HEK293 (cell line): ENCODE measurements at regions not wholly inside any gene's neighbourhood (a gene's known extent, or its start where the extent isn't known, plus 50 kb on each side); places are given as distances from the start of the nearest gene placed in this dataset.

Experiments used
- CTCF ChIP-seq: fragments of 450-650 bp; formaldehyde crosslinking; IDR thresholded peaks from 2 replicates; pipeline ENCODE4 v1.5.1; 2016; ENCODE audit warnings: missing biosample characterization, missing genetic modification characterization
- GLIS2 ChIP-seq: fragments of 450-650 bp; formaldehyde crosslinking; IDR thresholded peaks from 2 replicates; pipeline ENCODE4 v1.5.1; 2016; ENCODE audit warnings: missing biosample characterization, missing genetic modification characterization
- HOXA7 ChIP-seq: sonication (generic); formaldehyde crosslinking; IDR thresholded peaks from 2 replicates; pipeline ENCODE4 v1.8.1; 2022; ENCODE audit warnings: missing genetic modification reagents, borderline replicate concordance
- PATZ1 ChIP-seq: fragments of 450-650 bp; formaldehyde crosslinking; IDR thresholded peaks from 2 replicates; pipeline ENCODE4 v1.5.1; 2016; ENCODE audit warnings: missing biosample characterization, missing genetic modification characterization
- REST ChIP-seq: fragments of 450-650 bp; formaldehyde crosslinking; IDR thresholded peaks from 2 replicates; pipeline ENCODE4 v1.5.1; 2016; ENCODE audit warnings: missing biosample characterization, missing genetic modification characterization
- TCF7L2 ChIP-seq: IDR thresholded peaks from 2 replicates; pipeline ENCODE4 v1.6.1; 2011; ENCODE audit warnings: low read depth, mild to moderate bottlenecking, inconsistent platforms, low read length, moderate library complexity, borderline replicate concordance
- TRIM28 ChIP-seq: IDR thresholded peaks from 2 replicates; pipeline ENCODE4 v1.6.1; 2011; ENCODE audit warnings: low read length, control low read depth, borderline replicate concordance
- ZBTB11 ChIP-seq: fragments of 450-650 bp; formaldehyde crosslinking; conservative IDR thresholded peaks from 2 replicates; pipeline ENCODE4 v1.5.1; 2016; ENCODE audit warnings: low read depth, missing biosample characterization, missing genetic modification characterization
- ZBTB49 ChIP-seq: fragments of 450-650 bp; formaldehyde crosslinking; IDR thresholded peaks from 2 replicates; pipeline ENCODE4 v1.5.1; 2016; ENCODE audit warnings: missing biosample characterization, missing genetic modification characterization, low read depth
- ZNF18 ChIP-seq: fragments of 450-650 bp; formaldehyde crosslinking; IDR thresholded peaks from 2 replicates; pipeline ENCODE4 v1.5.1; 2016; ENCODE audit warnings: missing biosample characterization, missing genetic modification characterization
- ZNF341 ChIP-seq: fragments of 450-650 bp; formaldehyde crosslinking; IDR thresholded peaks from 2 replicates; pipeline ENCODE4; 2016; ENCODE audit warnings: low read depth, missing biosample characterization, missing genetic modification characterization
- ZNF639 ChIP-seq: fragments of 450-650 bp; formaldehyde crosslinking; IDR thresholded peaks from 2 replicates; pipeline ENCODE4 v1.5.1; 2016; ENCODE audit warnings: missing biosample characterization, missing genetic modification characterization
- ZNF747 ChIP-seq: fragments of 450-650 bp; formaldehyde crosslinking; IDR thresholded peaks from 2 replicates; pipeline ENCODE4 v1.5.1; 2016; ENCODE audit warnings: missing biosample characterization, missing genetic modification characterization

- TF ChIP-seq ZBTB11 (tag by site-specific recombination) = no peak
- no peak for TF ChIP-seq TCF7L2
- TF ChIP-seq REST (tag by site-specific recombination) = no peak
- no peak for TF ChIP-seq CTCF (tag by site-specific recombination)
- TF ChIP-seq ZNF18 (tag by site-specific recombination) = no peak
- no peak for TF ChIP-seq ZNF747 (tag by site-specific recombination)
- no peak for TF ChIP-seq ZNF341
- no peak for TF ChIP-seq PATZ1 (tag by site-specific recombination)
- no peak for TF ChIP-seq ZNF639 (tag by site-specific recombination)
- no peak for TF ChIP-seq HOXA7
- TF ChIP-seq TRIM28 = no peak
- no peak for TF ChIP-seq GLIS2 (tag by site-specific recombination)
- no peak for TF ChIP-seq ZBTB49 (tag by site-specific recombination)
Observed at GRCh38 chr12:131634037-131634436, 76.9 kb upstream of the SFSWAP start.
